ENCODE measurements at regions not wholly inside any gene's neighbourhood (a gene's known extent, or its start where the extent isn't known, plus 50 kb on each side); places are given as distances from the start of the nearest gene placed in this dataset.

DNA sequence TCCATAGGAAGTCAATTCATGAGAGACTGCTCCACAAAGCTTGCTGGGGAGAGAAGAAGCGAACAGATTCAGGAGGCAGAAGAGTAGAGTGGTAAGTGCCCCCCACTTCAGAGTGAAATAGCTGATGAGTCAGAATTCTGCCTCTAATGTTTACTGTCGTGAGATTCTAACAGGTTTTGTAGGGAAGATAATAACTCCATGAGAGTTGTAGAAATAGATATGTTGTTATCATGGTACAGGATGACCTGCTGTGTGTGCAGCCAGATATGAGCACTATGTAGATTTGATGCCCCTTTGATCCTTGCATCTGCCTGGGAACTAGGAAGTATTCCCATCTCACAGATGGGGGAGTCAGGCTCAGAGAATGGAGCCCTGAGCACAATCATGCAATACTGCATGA is 502.4 kb upstream of the CDH11 start:
- TF ChIP-seq, protein P1, sequence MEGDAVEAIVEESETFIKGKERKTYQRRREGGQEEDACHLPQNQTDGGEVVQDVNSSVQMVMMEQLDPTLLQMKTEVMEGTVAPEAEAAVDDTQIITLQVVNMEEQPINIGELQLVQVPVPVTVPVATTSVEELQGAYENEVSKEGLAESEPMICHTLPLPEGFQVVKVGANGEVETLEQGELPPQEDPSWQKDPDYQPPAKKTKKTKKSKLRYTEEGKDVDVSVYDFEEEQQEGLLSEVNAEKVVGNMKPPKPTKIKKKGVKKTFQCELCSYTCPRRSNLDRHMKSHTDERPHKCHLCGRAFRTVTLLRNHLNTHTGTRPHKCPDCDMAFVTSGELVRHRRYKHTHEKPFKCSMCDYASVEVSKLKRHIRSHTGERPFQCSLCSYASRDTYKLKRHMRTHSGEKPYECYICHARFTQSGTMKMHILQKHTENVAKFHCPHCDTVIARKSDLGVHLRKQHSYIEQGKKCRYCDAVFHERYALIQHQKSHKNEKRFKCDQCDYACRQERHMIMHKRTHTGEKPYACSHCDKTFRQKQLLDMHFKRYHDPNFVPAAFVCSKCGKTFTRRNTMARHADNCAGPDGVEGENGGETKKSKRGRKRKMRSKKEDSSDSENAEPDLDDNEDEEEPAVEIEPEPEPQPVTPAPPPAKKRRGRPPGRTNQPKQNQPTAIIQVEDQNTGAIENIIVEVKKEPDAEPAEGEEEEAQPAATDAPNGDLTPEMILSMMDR (IDR thresholded peaks at IDR 0.05): no peak
- no peak for TF ChIP-seq POLR2AphosphoS5 (IDR thresholded peaks at IDR 0.05)
- no peak for TF ChIP-seq POLR2A (IDR thresholded peaks at IDR 0.05; ENCODE audit: low read depth)
